ENCODE measurements at regions not wholly inside any gene's neighbourhood (a gene's known extent, or its start where the extent isn't known, plus 50 kb on each side); places are given as distances from the start of the nearest gene placed in this dataset.

- TF ChIP-seq POLR2AphosphoS5 (IDR thresholded peaks at IDR 0.05; ENCODE audit: low read depth, low read length) (no peak), POLR2A (IDR thresholded peaks at IDR 0.05; ENCODE audit: low read depth, low read length) (no peak), TAF1 (IDR thresholded peaks at IDR 0.05; ENCODE audit: borderline replicate concordance, low read depth, low read length) (no peak)
These were observed 64.3 kb upstream of the IRF2BP2 start for GRCh38 chr1:234674218-234674815.
